H1 (cell line): ENCODE measurements at regions not wholly inside any gene's neighbourhood (a gene's known extent, or its start where the extent isn't known, plus 50 kb on each side); places are given as distances from the start of the nearest gene placed in this dataset.

ENCODE experiments used
- CTCF ChIA-PET: fragments of 300-600 bp; sonication (Branson Sonifier 250); formaldehyde crosslinking; loops from one replicate; lab custom pipeline; 2021; ENCODE audit not compliant: partially characterized antibody; lab: Charles Lee
- POLR2A ChIA-PET: fragments of 300-600 bp; sonication (Branson Sonifier 250); formaldehyde crosslinking; loops from one replicate; lab custom pipeline; 2021; ENCODE audit warnings: inconsistent platforms; ENCODE audit not compliant: partially characterized antibody; lab: Charles Lee
- DNase-seq, 2 experiments: peaks; one replicate each; pipeline versions ENCODE4 v3.0.0 to v3.0.0-alpha.2; 2010 to 2022; ENCODE audit warnings: low spot score in 2 of 2, low read depth in 1 of 2, mixed read lengths in 1 of 2
- FAIRE-seq: peaks from 2 replicates; lab custom pipeline; 2011; peaks lifted over from hg19 to GRCh38; lab: Jason Lieb, UNC
- H2AFZ ChIP-seq: 2 replicates; pipeline ENCODE4 v1.8.1; 2012; ENCODE audit warnings: low read length, inconsistent platforms
- H2AK5ac ChIP-seq: 2 replicates; pipeline ENCODE4 v1.6.1; 2013; ENCODE audit warnings: low read depth, low read length
- H2BK120ac ChIP-seq: replicated peaks from 2 replicates; pipeline ENCODE3; 2013; ENCODE audit warnings: low read depth, low read length, inconsistent platforms
- H2BK12ac ChIP-seq: 2 replicates; pipeline ENCODE4 v1.6.1; 2013; ENCODE audit warnings: low read depth, low read length
- H2BK15ac ChIP-seq: 2 replicates; pipeline ENCODE4 v1.6.1; 2013; ENCODE audit warnings: low read length
- H2BK20ac ChIP-seq: 2 replicates; pipeline ENCODE4 v1.6.1; 2013; ENCODE audit warnings: low read length
- H2BK5ac ChIP-seq: 2 replicates; pipeline ENCODE4 v1.6.1; 2013; ENCODE audit warnings: low read depth, low read length
- H3K14ac ChIP-seq: 2 replicates; pipeline ENCODE4 v1.6.1; 2013; ENCODE audit warnings: inconsistent platforms; ENCODE audit not compliant: insufficient read length
- H3K18ac ChIP-seq: 2 replicates; pipeline ENCODE4 v1.6.1; 2013; ENCODE audit warnings: low read length; ENCODE audit errors: extremely low read depth
- H3K23ac ChIP-seq: 2 replicates; pipeline ENCODE4 v1.6.1; 2013; ENCODE audit warnings: inconsistent platforms; ENCODE audit not compliant: insufficient read length
- H3K23me2 ChIP-seq: 2 replicates; pipeline ENCODE4 v1.6.1; 2013; ENCODE audit warnings: low read depth, low read length
- H3K27ac ChIP-seq: 2 replicates; pipeline ENCODE4 v1.6.1; 2011; ENCODE audit warnings: low read depth, low read length, inconsistent platforms
- H3K27me3 ChIP-seq, 4 experiments: replicated peaks in 1 of 4; 1 replicate in 1 of 4; 2 replicates in 3 of 4; pipeline versions ENCODE4 v1.6.1 to v1.8.1; 2011 to 2013; ENCODE audit warnings: low read length in 3 of 4, mild to moderate bottlenecking in 3 of 4, inconsistent platforms in 2 of 4, mixed read lengths in 2 of 4, moderate library complexity in 1 of 4; ENCODE audit not compliant: control insufficient read depth in 3 of 4, insufficient read depth in 3 of 4; ENCODE audit errors: extremely low read depth in 1 of 4
- H3K36me3 ChIP-seq, 4 experiments: 2 replicates each; pipeline versions ENCODE4 v1.6.1 to v1.8.1; 2011 to 2013; ENCODE audit warnings: mild to moderate bottlenecking in 4 of 4, low read length in 3 of 4, moderate library complexity in 2 of 4, control low read depth in 1 of 4, inconsistent platforms in 1 of 4; ENCODE audit not compliant: insufficient read depth in 4 of 4, control insufficient read depth in 2 of 4
- H3K4ac ChIP-seq: replicated peaks from 2 replicates; pipeline ENCODE3; 2013; ENCODE audit warnings: low read length, low read depth, mixed read lengths, inconsistent platforms; ENCODE audit not compliant: insufficient read length
- H3K4me1 ChIP-seq, 4 experiments: replicated peaks in 1 of 4; 1 replicate in 1 of 4; 2 replicates in 3 of 4; pipeline versions ENCODE4 v1.6.1 to v1.8.1; 2011 to 2013; ENCODE audit warnings: low read length in 3 of 4, inconsistent platforms in 2 of 4, mixed read lengths in 1 of 4; ENCODE audit not compliant: insufficient read depth in 4 of 4, control insufficient read depth in 3 of 4
- H3K4me2 ChIP-seq, 2 experiments: 2 replicates each; pipeline versions ENCODE4 v1.6.1 to v1.8.1; 2011 to 2013; ENCODE audit warnings: low read depth in 2 of 2, low read length in 2 of 2, control low read depth in 1 of 2, inconsistent platforms in 1 of 2, mild to moderate bottlenecking in 1 of 2; ENCODE audit not compliant: insufficient read depth in 1 of 2
- H3K4me3 ChIP-seq, 4 experiments: fragments of 200-600, 300-600 bp in 1 of 4; sonication (generic), shearing (Covaris generic), sonication (Bioruptor Twin) in 1 of 4; 2 replicates each; pipeline versions ENCODE4 v1.5.1 to v1.8.1; 2011 to 2016; ENCODE audit warnings: low read length in 4 of 4, low read depth in 3 of 4, control low read depth in 2 of 4, inconsistent platforms in 2 of 4, mild to moderate bottlenecking in 2 of 4, mixed read lengths in 1 of 4, moderate library complexity in 1 of 4; ENCODE audit not compliant: insufficient read depth in 2 of 4; ENCODE audit errors: extremely low read depth in 1 of 4
- H3K56ac ChIP-seq: replicated peaks from 2 replicates; pipeline ENCODE3; 2013; ENCODE audit warnings: low read depth, mild to moderate bottlenecking, mixed read lengths, low read length, inconsistent platforms; ENCODE audit not compliant: insufficient read length
- H3K79me1 ChIP-seq: 2 replicates; pipeline ENCODE4 v1.6.1; 2013; ENCODE audit warnings: low read depth, low read length, control low read depth
- H3K79me2 ChIP-seq, 2 experiments: 2 replicates each; pipeline versions ENCODE4 v1.6.1 to v1.8.1; 2012 to 2013; ENCODE audit warnings: low read length in 2 of 2, mild to moderate bottlenecking in 2 of 2, inconsistent platforms in 1 of 2; ENCODE audit not compliant: insufficient read depth in 2 of 2, control insufficient read depth in 1 of 2
- H3K9ac ChIP-seq, 4 experiments: replicated peaks in 1 of 4; 1 replicate in 1 of 4; 2 replicates in 3 of 4; pipeline versions ENCODE4 v1.6.1 to v1.8.1; 2011 to 2013; ENCODE audit warnings: low read depth in 3 of 4, low read length in 3 of 4, control low read depth in 2 of 4, mild to moderate bottlenecking in 2 of 4, moderate library complexity in 2 of 4, inconsistent platforms in 1 of 4; ENCODE audit errors: extremely low read depth in 1 of 4
- H3K9me3 ChIP-seq, 2 experiments: 2 replicates each; pipeline versions ENCODE4 v1.6.1 to v1.8.1; 2012 to 2013; ENCODE audit warnings: mild to moderate bottlenecking in 2 of 2, moderate library complexity in 2 of 2, control low read depth in 1 of 2, inconsistent platforms in 1 of 2, low read depth in 1 of 2, low read length in 1 of 2, mixed read lengths in 1 of 2; ENCODE audit not compliant: insufficient read depth in 2 of 2
- H4K20me1 ChIP-seq, 2 experiments: replicated peaks in 1 of 2; 2 replicates each; pipeline versions ENCODE3 to v1.8.1; 2011 to 2013; ENCODE audit warnings: inconsistent platforms in 2 of 2, low read length in 2 of 2, mild to moderate bottlenecking in 1 of 2; ENCODE audit not compliant: insufficient read depth in 2 of 2, control insufficient read depth in 1 of 2
- H4K5ac ChIP-seq: 2 replicates; pipeline ENCODE4 v1.6.1; 2013; ENCODE audit warnings: low read length, low read depth, mixed read lengths, inconsistent platforms; ENCODE audit not compliant: insufficient read length
- H4K8ac ChIP-seq: 2 replicates; pipeline ENCODE4 v1.8.0; 2013; ENCODE audit warnings: mild to moderate bottlenecking, moderate library complexity, low read length, inconsistent platforms; ENCODE audit not compliant: insufficient read depth; ENCODE audit errors: extremely low read depth
- H4K91ac ChIP-seq: replicated peaks from 2 replicates; pipeline ENCODE3; 2013; ENCODE audit warnings: low read length, mixed read lengths, inconsistent platforms; ENCODE audit not compliant: insufficient read length
- TF ChIP-seq, protein P1 (sequence below): fragments of 300-600 bp; sonication (generic); IDR thresholded peaks from 2 replicates; pipeline ENCODE4 v1.7.1; 2012; ENCODE audit warnings: low read length, moderate library complexity, mild to moderate bottlenecking, inconsistent platforms; ENCODE audit not compliant: insufficient replicate concordance

DNA sequence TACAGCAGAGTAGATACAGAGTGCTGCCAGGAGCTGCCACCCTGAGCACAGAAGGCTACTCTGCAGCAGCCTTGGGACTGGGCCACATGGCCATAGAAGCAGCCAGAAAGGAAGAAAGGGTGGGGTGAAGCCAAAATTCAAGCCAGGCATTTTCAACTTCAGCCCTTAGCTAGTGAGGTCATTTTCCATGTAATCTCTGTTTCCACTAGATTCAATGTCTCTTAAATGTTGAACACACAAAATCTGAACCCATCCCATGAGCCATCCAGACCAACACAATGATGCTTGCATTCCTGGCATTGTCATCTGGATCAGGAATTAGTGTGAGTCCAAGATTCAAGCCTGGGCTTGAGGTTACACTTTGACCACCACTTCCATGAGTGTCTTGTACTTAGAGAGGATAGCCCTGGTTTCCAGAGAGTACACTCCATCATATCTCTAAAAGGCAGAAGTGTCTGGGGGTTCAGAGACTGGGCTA is 243.6 kb downstream of the OSR1 start:
- no peak overlapping the region for H2BK12ac ChIP-seq
- no peak overlapping the region for H2BK15ac ChIP-seq
- H3K36me3 ChIP-seq = no peaks in the 10 kb centered on the region
- H3K27ac ChIP-seq = no peak overlapping the region
- FAIRE-seq = no peak
- no peak overlapping the region for H4K8ac ChIP-seq
- H3K18ac ChIP-seq = no peak overlapping the region
- no peak overlapping the region for H4K5ac ChIP-seq
- H3K56ac ChIP-seq = no peak overlapping the region
- no peaks in the 10 kb centered on the region for H3K9me3 ChIP-seq
- no peaks in the 10 kb centered on the region for H4K20me1 ChIP-seq
- H3K4me1 ChIP-seq = no peaks in the 10 kb centered on the region
- no peak overlapping the region for H3K4ac ChIP-seq
- no peaks in the 10 kb centered on the region for H3K27me3 ChIP-seq
- ChIA-PET POLR2A (no interaction called here), CTCF (interaction anchor here (0.7 to 1.3 kb wide), 2 partner anchors 11 to 255 kb away, joined by 3 read pairs; no protein-coding TSS in a partner anchor)
- no peak overlapping the region for H3K4me2 ChIP-seq
- H2BK5ac ChIP-seq = no peak overlapping the region
- H2BK120ac ChIP-seq = no peak overlapping the region
- no peak overlapping the region for H3K4me3 ChIP-seq
- H3K23me2 ChIP-seq = no peaks in the 10 kb centered on the region
- H2BK20ac ChIP-seq = no peak overlapping the region
- H3K23ac ChIP-seq = no peak overlapping the region
- H2AK5ac ChIP-seq = no peak overlapping the region
- no peaks in the 10 kb centered on the region for H3K79me2 ChIP-seq
- no peak overlapping the region for H2AFZ ChIP-seq
- no peak overlapping the region for H3K14ac ChIP-seq
- no peak for DNase-seq
- no peak overlapping the region for H4K91ac ChIP-seq
- no peak overlapping the region for H3K9ac ChIP-seq
- no peaks in the 10 kb centered on the region for H3K79me1 ChIP-seq
- TF ChIP-seq, protein P1, sequence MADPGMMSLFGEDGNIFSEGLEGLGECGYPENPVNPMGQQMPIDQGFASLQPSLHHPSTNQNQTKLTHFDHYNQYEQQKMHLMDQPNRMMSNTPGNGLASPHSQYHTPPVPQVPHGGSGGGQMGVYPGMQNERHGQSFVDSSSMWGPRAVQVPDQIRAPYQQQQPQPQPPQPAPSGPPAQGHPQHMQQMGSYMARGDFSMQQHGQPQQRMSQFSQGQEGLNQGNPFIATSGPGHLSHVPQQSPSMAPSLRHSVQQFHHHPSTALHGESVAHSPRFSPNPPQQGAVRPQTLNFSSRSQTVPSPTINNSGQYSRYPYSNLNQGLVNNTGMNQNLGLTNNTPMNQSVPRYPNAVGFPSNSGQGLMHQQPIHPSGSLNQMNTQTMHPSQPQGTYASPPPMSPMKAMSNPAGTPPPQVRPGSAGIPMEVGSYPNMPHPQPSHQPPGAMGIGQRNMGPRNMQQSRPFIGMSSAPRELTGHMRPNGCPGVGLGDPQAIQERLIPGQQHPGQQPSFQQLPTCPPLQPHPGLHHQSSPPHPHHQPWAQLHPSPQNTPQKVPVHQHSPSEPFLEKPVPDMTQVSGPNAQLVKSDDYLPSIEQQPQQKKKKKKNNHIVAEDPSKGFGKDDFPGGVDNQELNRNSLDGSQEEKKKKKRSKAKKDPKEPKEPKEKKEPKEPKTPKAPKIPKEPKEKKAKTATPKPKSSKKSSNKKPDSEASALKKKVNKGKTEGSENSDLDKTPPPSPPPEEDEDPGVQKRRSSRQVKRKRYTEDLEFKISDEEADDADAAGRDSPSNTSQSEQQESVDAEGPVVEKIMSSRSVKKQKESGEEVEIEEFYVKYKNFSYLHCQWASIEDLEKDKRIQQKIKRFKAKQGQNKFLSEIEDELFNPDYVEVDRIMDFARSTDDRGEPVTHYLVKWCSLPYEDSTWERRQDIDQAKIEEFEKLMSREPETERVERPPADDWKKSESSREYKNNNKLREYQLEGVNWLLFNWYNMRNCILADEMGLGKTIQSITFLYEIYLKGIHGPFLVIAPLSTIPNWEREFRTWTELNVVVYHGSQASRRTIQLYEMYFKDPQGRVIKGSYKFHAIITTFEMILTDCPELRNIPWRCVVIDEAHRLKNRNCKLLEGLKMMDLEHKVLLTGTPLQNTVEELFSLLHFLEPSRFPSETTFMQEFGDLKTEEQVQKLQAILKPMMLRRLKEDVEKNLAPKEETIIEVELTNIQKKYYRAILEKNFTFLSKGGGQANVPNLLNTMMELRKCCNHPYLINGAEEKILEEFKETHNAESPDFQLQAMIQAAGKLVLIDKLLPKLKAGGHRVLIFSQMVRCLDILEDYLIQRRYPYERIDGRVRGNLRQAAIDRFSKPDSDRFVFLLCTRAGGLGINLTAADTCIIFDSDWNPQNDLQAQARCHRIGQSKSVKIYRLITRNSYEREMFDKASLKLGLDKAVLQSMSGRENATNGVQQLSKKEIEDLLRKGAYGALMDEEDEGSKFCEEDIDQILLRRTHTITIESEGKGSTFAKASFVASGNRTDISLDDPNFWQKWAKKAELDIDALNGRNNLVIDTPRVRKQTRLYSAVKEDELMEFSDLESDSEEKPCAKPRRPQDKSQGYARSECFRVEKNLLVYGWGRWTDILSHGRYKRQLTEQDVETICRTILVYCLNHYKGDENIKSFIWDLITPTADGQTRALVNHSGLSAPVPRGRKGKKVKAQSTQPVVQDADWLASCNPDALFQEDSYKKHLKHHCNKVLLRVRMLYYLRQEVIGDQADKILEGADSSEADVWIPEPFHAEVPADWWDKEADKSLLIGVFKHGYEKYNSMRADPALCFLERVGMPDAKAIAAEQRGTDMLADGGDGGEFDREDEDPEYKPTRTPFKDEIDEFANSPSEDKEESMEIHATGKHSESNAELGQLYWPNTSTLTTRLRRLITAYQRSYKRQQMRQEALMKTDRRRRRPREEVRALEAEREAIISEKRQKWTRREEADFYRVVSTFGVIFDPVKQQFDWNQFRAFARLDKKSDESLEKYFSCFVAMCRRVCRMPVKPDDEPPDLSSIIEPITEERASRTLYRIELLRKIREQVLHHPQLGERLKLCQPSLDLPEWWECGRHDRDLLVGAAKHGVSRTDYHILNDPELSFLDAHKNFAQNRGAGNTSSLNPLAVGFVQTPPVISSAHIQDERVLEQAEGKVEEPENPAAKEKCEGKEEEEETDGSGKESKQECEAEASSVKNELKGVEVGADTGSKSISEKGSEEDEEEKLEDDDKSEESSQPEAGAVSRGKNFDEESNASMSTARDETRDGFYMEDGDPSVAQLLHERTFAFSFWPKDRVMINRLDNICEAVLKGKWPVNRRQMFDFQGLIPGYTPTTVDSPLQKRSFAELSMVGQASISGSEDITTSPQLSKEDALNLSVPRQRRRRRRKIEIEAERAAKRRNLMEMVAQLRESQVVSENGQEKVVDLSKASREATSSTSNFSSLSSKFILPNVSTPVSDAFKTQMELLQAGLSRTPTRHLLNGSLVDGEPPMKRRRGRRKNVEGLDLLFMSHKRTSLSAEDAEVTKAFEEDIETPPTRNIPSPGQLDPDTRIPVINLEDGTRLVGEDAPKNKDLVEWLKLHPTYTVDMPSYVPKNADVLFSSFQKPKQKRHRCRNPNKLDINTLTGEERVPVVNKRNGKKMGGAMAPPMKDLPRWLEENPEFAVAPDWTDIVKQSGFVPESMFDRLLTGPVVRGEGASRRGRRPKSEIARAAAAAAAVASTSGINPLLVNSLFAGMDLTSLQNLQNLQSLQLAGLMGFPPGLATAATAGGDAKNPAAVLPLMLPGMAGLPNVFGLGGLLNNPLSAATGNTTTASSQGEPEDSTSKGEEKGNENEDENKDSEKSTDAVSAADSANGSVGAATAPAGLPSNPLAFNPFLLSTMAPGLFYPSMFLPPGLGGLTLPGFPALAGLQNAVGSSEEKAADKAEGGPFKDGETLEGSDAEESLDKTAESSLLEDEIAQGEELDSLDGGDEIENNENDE = no peak
